ENCODE measurements at regions not wholly inside any gene's neighbourhood (a gene's known extent, or its start where the extent isn't known, plus 50 kb on each side); places are given as distances from the start of the nearest gene placed in this dataset.

GRCh38 chr2:513981-514706 lies 163.1 kb downstream of the TMEM18 start:
- TF ChIP-seq TAF1 (IDR thresholded peaks at IDR 0.05; ENCODE audit: borderline replicate concordance, insufficient read depth, low read length) (no peak), POLR2AphosphoS5 (IDR thresholded peaks at IDR 0.05; ENCODE audit: low read depth, low read length) (no peak), REST (IDR thresholded peaks at IDR 0.05; ENCODE audit: insufficient read depth in 1 of 2, low read depth in 2 of 2, low read length in 2 of 2) (no peak), SIN3A (IDR thresholded peaks at IDR 0.05; ENCODE audit: borderline replicate concordance, insufficient read depth, low read length) (no peak), FOXP2 (optimal IDR thresholded peaks at IDR 0.05; ENCODE audit: borderline replicate concordance, extremely low read depth, extremely low read length, insufficient read depth) (no peak)

- no peak for TF ChIP-seq TAF1 (IDR thresholded peaks at IDR 0.05; ENCODE audit: borderline replicate concordance, insufficient read depth, low read length)
- no peak for TF ChIP-seq REST (IDR thresholded peaks at IDR 0.05; ENCODE audit: insufficient read depth in 1 of 2, low read depth in 2 of 2, low read length in 2 of 2)
- no peak for TF ChIP-seq POLR2AphosphoS5 (IDR thresholded peaks at IDR 0.05; ENCODE audit: low read depth, low read length)
- TF ChIP-seq SIN3A (IDR thresholded peaks at IDR 0.05; ENCODE audit: borderline replicate concordance, insufficient read depth, low read length): no peak
- no peak for TF ChIP-seq FOXP2 (optimal IDR thresholded peaks at IDR 0.05; ENCODE audit: borderline replicate concordance, extremely low read depth, extremely low read length, insufficient read depth)
Observed at GRCh38 chr2:510839-511238, 166.4 kb downstream of the TMEM18 start.

- no peak for TF ChIP-seq FOXP2 (optimal IDR thresholded peaks at IDR 0.05; ENCODE audit: borderline replicate concordance, extremely low read depth, extremely low read length, insufficient read depth)
Observed at GRCh38 chr2:509888-510287, 167.3 kb downstream of the TMEM18 start.

- TF ChIP-seq FOXP2 (optimal IDR thresholded peaks at IDR 0.05; ENCODE audit: borderline replicate concordance, extremely low read depth, extremely low read length, insufficient read depth) (no peak), TAF1 (IDR thresholded peaks at IDR 0.05; ENCODE audit: borderline replicate concordance, insufficient read depth, low read length) (no peak), REST (IDR thresholded peaks at IDR 0.05; ENCODE audit: insufficient read depth in 1 of 2, low read depth in 2 of 2, low read length in 2 of 2) (no peak), POLR2AphosphoS5 (IDR thresholded peaks at IDR 0.05; ENCODE audit: low read depth, low read length) (no peak), SIN3A (IDR thresholded peaks at IDR 0.05; ENCODE audit: borderline replicate concordance, insufficient read depth, low read length) (no peak)
Observed at GRCh38 chr2:508121-508520, 169.1 kb downstream of the TMEM18 start.

GRCh38 chr2:506866-507265 lies 170.3 kb downstream of the TMEM18 start:
- TF ChIP-seq FOXP2 (optimal IDR thresholded peaks at IDR 0.05; ENCODE audit: borderline replicate concordance, extremely low read depth, extremely low read length, insufficient read depth) (no peak), SIN3A (IDR thresholded peaks at IDR 0.05; ENCODE audit: borderline replicate concordance, insufficient read depth, low read length) (no peak), POLR2AphosphoS5 (IDR thresholded peaks at IDR 0.05; ENCODE audit: low read depth, low read length) (no peak), REST (IDR thresholded peaks at IDR 0.05; ENCODE audit: insufficient read depth in 1 of 2, low read depth in 2 of 2, low read length in 2 of 2) (no peak), TAF1 (IDR thresholded peaks at IDR 0.05; ENCODE audit: borderline replicate concordance, insufficient read depth, low read length) (no peak)

All from PFSK-1 (cell line).